CD1c-positive myeloid dendritic cell (primary cell): ENCODE measurements at regions not wholly inside any gene's neighbourhood (a gene's known extent, or its start where the extent isn't known, plus 50 kb on each side); places are given as distances from the start of the nearest gene placed in this dataset.

Experiments
- DNase-seq: peaks from one replicate; pipeline ENCODE4 v3.0.0-alpha.2; 2016; ENCODE audit errors: extremely low spot score

- DNase-seq: no peak
Observed at GRCh38 chr4:20447103-20447502, 195.4 kb downstream of the SLIT2 start.

- DNase-seq: no peak
Observed at GRCh38 chr4:20451986-20452385, 200.3 kb downstream of the SLIT2 start.

GRCh38 chr4:20454515-20454914, 202.8 kb downstream of the SLIT2 start:
- no peak for DNase-seq

- DNase-seq: no peak
Observed at GRCh38 chr4:20456407-20456806, 204.7 kb downstream of the SLIT2 start.

- no peak for DNase-seq
Observed at GRCh38 chr4:20462426-20463175, 210.9 kb downstream of the SLIT2 start.

- no peak for DNase-seq
Observed at GRCh38 chr4:20463176-20463430, 211.4 kb downstream of the SLIT2 start.

- no peak for DNase-seq
Observed at GRCh38 chr4:20464381-20464780, 212.7 kb downstream of the SLIT2 start.

- no peak for DNase-seq
Observed at GRCh38 chr4:20474119-20474518, 222.4 kb downstream of the SLIT2 start.

- no peak for DNase-seq
Observed at GRCh38 chr4:20478412-20478811, 221.8 kb upstream of the PACRGL start.

GRCh38 chr4:20480165-20480947, 219.9 kb upstream of the PACRGL start:
- no peak for DNase-seq

- no peak for DNase-seq
Observed at GRCh38 chr4:20483416-20483815, 216.8 kb upstream of the PACRGL start.

GRCh38 chr4:20486433-20486832, 213.8 kb upstream of the PACRGL start:
- DNase-seq: no peak

- no peak for DNase-seq
Observed at GRCh38 chr4:20487446-20487845, 212.8 kb upstream of the PACRGL start.

- no peak for DNase-seq
Observed at GRCh38 chr4:20487852-20488251, 212.4 kb upstream of the PACRGL start.

GRCh38 chr4:20490734-20491133, 209.5 kb upstream of the PACRGL start:
- DNase-seq: no peak

- DNase-seq: no peak
Observed at GRCh38 chr4:20493761-20494353, 206.4 kb upstream of the PACRGL start.

GRCh38 chr4:20496068-20496467, 204.2 kb upstream of the PACRGL start:
- DNase-seq: no peak

GRCh38 chr4:20504146-20504545, 196.1 kb upstream of the PACRGL start:
- DNase-seq: no peak

- no peak for DNase-seq
Observed at GRCh38 chr4:20505927-20506326, 194.3 kb upstream of the PACRGL start.

- no peak for DNase-seq
Observed at GRCh38 chr4:20506827-20507226, 193.4 kb upstream of the PACRGL start.

- no peak for DNase-seq
Observed at GRCh38 chr4:20509315-20509714, 190.9 kb upstream of the PACRGL start.

GRCh38 chr4:20512033-20512792, 188.0 kb upstream of the PACRGL start:
- no peak for DNase-seq
